ENCODE measurements at regions not wholly inside any gene's neighbourhood (a gene's known extent, or its start where the extent isn't known, plus 50 kb on each side); places are given as distances from the start of the nearest gene placed in this dataset.

- no peaks in the 10 kb centered on the region for H3K27me3 ChIP-seq (ENCODE audit: control insufficient read depth in 3 of 3, insufficient read depth in 3 of 3, low read length in 2 of 3)
- 93 to 100% methylated on average over 4 of the region's 4 CpGs for WGBS, 2 donors
- H3K36me3 ChIP-seq (ENCODE audit: control insufficient read depth in 4 of 4, insufficient read depth in 4 of 4, low read length in 4 of 4) = no peaks in the 10 kb centered on the region
- DNase-seq (no peak), ATAC-seq (ENCODE audit: insufficient read depth, low FRiP score) (no peak)
- no peak overlapping the region for H3K4me3 ChIP-seq
- H3K27ac ChIP-seq (ENCODE audit: low read depth in 1 of 2, low read length in 1 of 2) = no peak overlapping the region
- peaks cover 0 to 29% (median 7%) of the 10 kb centered on the region in 5 donors for H3K4me1 ChIP-seq (ENCODE audit: control insufficient read depth in 5 of 5, insufficient read depth in 5 of 5, low read length in 5 of 5)
- TF ChIP-seq CTCF (IDR thresholded peaks at IDR 0.05; ENCODE audit: control extremely low read depth, extremely low read depth) = no peak
- peaks cover 0 to 2% (median 0%) of the 10 kb centered on the region in 4 donors for H3K9me3 ChIP-seq (ENCODE audit: control insufficient read depth in 4 of 4, insufficient read depth in 3 of 4, low read length in 3 of 4)
- no peak overlapping the region for H3K9ac ChIP-seq (ENCODE audit: insufficient read depth in 1 of 2, low read length in 2 of 2)
Measured at GRCh38 chr10:6310977-6311376, 108.2 kb downstream of the PFKFB3 start.

GRCh38 chr10:6311700-6312330 is 109.1 kb downstream of the PFKFB3 start:
- TF ChIP-seq CTCF (IDR thresholded peaks at IDR 0.05; ENCODE audit: control extremely low read depth, extremely low read depth) = no peak
- DNase-seq = no peak
- Histone ChIP-seq H3K4me3 (no peak overlapping the region), H3K4me1 (ENCODE audit: control insufficient read depth in 5 of 5, insufficient read depth in 5 of 5, low read length in 5 of 5) (peaks cover 0 to 29% (median 7%) of the 10 kb centered on the region in 5 donors), H3K27me3 (ENCODE audit: control insufficient read depth in 3 of 3, insufficient read depth in 3 of 3, low read length in 2 of 3) (no peaks in the 10 kb centered on the region), H3K9ac (ENCODE audit: insufficient read depth in 1 of 2, low read length in 2 of 2) (no peak overlapping the region), H3K36me3 (ENCODE audit: control insufficient read depth in 4 of 4, insufficient read depth in 4 of 4, low read length in 4 of 4) (no peaks in the 10 kb centered on the region), H3K27ac (ENCODE audit: low read depth in 1 of 2, low read length in 1 of 2) (no peak overlapping the region), H3K9me3 (ENCODE audit: control insufficient read depth in 4 of 4, insufficient read depth in 3 of 4, low read length in 3 of 4) (peaks cover 0 to 2% (median 0%) of the 10 kb centered on the region in 4 donors)
- no peak for ATAC-seq (ENCODE audit: insufficient read depth, low FRiP score)
- 86 to 90% methylated on average over 11 of the region's 11 CpGs for WGBS, 2 donors

- WGBS, 2 donors = 68 to 81% methylated on average over 6 of the region's 6 CpGs
- no peak for TF ChIP-seq CTCF (IDR thresholded peaks at IDR 0.05; ENCODE audit: control extremely low read depth, extremely low read depth)
- Histone ChIP-seq H3K4me1 (ENCODE audit: control insufficient read depth in 5 of 5, insufficient read depth in 5 of 5, low read length in 5 of 5) (peaks cover 0 to 29% (median 7%) of the 10 kb centered on the region in 5 donors), H3K36me3 (ENCODE audit: control insufficient read depth in 4 of 4, insufficient read depth in 4 of 4, low read length in 4 of 4) (no peaks in the 10 kb centered on the region), H3K27me3 (ENCODE audit: control insufficient read depth in 3 of 3, insufficient read depth in 3 of 3, low read length in 2 of 3) (no peaks in the 10 kb centered on the region), H3K9me3 (ENCODE audit: control insufficient read depth in 4 of 4, insufficient read depth in 3 of 4, low read length in 3 of 4) (no peaks in the 10 kb centered on the region), H3K9ac (ENCODE audit: insufficient read depth in 1 of 2, low read length in 2 of 2) (no peak overlapping the region), H3K4me3 (no peak overlapping the region), H3K27ac (ENCODE audit: low read depth in 1 of 2, low read length in 1 of 2) (no peak overlapping the region)
- ATAC-seq (ENCODE audit: insufficient read depth, low FRiP score) (no peak), DNase-seq (peak in 2 of 3 donors; percentile 50 to 53)
Measured at GRCh38 chr10:6312636-6313035, 109.9 kb downstream of the PFKFB3 start.

Data from lung (tissue), 11 donors.